D721Med (cell line): ENCODE measurements at regions not wholly inside any gene's neighbourhood (a gene's known extent, or its start where the extent isn't known, plus 50 kb on each side); places are given as distances from the start of the nearest gene placed in this dataset.
"Not testable (repeated sequence)": the region's sequence is repeated elsewhere in the genome, so short reads cannot be mapped to it uniquely, and the experiment has no call there.

ENCODE experiments used
- DNase-seq: peaks from one replicate; pipeline ENCODE4 v3.0.0; 2011; ENCODE audit warnings: low spot score; ENCODE audit not compliant: insufficient read length
- FAIRE-seq: peaks from 2 replicates; lab custom pipeline; 2011; peaks lifted over from hg19 to GRCh38; lab: Jason Lieb, UNC
- TF ChIP-seq, protein P1 (sequence below): IDR thresholded peaks from 2 replicates; pipeline ENCODE4 v1.5.1; 2012; ENCODE audit warnings: mild to moderate bottlenecking, control low read depth; ENCODE audit not compliant: insufficient read depth; ENCODE audit errors: missing control alignments

- TF ChIP-seq, protein P1, sequence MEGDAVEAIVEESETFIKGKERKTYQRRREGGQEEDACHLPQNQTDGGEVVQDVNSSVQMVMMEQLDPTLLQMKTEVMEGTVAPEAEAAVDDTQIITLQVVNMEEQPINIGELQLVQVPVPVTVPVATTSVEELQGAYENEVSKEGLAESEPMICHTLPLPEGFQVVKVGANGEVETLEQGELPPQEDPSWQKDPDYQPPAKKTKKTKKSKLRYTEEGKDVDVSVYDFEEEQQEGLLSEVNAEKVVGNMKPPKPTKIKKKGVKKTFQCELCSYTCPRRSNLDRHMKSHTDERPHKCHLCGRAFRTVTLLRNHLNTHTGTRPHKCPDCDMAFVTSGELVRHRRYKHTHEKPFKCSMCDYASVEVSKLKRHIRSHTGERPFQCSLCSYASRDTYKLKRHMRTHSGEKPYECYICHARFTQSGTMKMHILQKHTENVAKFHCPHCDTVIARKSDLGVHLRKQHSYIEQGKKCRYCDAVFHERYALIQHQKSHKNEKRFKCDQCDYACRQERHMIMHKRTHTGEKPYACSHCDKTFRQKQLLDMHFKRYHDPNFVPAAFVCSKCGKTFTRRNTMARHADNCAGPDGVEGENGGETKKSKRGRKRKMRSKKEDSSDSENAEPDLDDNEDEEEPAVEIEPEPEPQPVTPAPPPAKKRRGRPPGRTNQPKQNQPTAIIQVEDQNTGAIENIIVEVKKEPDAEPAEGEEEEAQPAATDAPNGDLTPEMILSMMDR, result peak; percentile 33
- DNase-seq (no peak), FAIRE-seq (no peak)
Observed at GRCh38 chr5:77867914-77868313, 91.8 kb upstream of the TBCA start.

- FAIRE-seq, result no peak
- DNase-seq, result no peak
Observed at GRCh38 chr5:77867194-77867691, 91.1 kb upstream of the TBCA start.

DNA sequence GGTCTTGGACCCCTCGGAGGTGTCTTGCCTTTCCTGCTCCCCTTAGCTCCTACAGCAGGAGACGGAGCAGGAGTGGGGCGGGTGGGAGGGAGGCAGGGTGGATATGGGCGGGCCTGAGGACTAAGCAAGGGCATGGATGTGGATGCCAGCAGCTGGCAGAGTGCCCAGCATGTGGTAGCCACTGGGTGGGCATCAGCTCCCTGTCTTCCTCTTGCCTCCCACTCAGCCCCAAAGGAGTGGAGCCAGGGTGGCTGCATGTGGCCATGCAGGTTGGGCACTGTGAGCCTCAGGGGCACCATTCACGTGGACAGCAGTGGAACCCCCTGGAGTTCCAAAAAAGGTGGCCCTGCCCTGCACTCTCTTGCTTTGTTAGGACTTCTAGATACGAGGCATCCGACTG lies 90.1 kb upstream of the TBCA start:
- DNase-seq (no peak), FAIRE-seq (no peak)
- TF ChIP-seq, protein P1, result no peak

More at GRCh38 chr5:77867194-77867691, 91.1 kb upstream of the TBCA start:
- TF ChIP-seq, protein P1, result no peak

GRCh38 chr5:77864997-77865396 lies 88.9 kb upstream of the TBCA start:
- DNase-seq (no peak), FAIRE-seq (no peak)
- TF ChIP-seq, protein P1, result no peak

GRCh38 chr5:77863181-77863580 lies 87.0 kb upstream of the TBCA start:
- TF ChIP-seq, protein P1, result no peak
- FAIRE-seq, result no peak
- no peak for DNase-seq

DNA sequence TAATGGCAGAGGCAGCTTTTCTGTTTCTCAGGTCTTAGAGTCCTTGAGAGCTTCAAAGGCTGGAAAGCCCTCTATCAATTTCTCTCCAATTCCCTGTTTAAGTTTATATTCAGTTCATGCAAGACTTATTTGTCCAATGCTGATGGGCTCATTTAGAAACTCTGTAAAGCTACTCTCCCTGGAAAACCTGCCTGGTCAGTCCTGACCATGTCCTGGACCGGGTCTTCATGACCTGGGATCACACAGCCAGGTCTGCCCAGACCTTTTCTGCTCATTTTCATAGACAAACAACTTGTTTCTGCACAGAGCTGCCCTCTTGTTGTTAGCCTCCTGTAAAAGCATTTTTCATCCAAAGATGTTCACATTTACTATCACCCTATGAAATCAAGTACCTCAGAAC lies 85.4 kb upstream of the TBCA start:
- TF ChIP-seq, protein P1, result no peak
- no peak for DNase-seq
- FAIRE-seq, result no peak

GRCh38 chr5:77859306-77859705 lies 83.2 kb upstream of the TBCA start:
- TF ChIP-seq, protein P1, result no peak
- DNase-seq (no peak), FAIRE-seq (no peak)

DNA sequence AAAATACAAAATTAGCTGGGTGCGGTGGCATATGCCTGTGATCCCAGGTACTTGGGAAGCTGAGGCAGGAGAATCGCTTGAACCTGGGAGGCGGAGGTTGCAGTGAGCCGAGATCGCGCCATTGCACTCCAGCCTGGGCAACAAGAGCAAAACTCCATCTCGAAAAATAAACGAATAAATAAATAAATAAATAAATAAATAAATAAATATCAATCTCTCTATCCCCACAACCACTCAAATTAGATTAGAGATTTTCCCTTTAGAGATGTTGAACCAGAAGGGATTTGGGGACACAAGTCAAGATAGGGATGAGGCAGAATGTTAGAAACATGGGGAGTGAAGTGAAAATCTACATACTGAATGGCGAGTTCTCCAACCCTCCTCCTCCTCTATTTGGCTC lies 82.5 kb upstream of the TBCA start:
- not testable (repeated sequence) for DNase-seq, FAIRE-seq
